ENCODE measurements at regions not wholly inside any gene's neighbourhood (a gene's known extent, or its start where the extent isn't known, plus 50 kb on each side); places are given as distances from the start of the nearest gene placed in this dataset.
A peak's percentile ranks its signal among the peaks of the same experiment; 100 is the strongest.
"Not testable (repeated sequence)": the region's sequence is repeated elsewhere in the genome, so short reads cannot be mapped to it uniquely, and the experiment has no call there.

- DNase-seq, result no peak
Measured at GRCh38 chr14:63147018-63147417, 57.2 kb upstream of the RHOJ start.

GRCh38 chr14:63134801-63135200 is 69.4 kb upstream of the RHOJ start:
- DNase-seq, result peak; percentile 0

GRCh38 chr14:63130531-63130930 is 73.7 kb upstream of the RHOJ start:
- DNase-seq, result no peak

GRCh38 chr14:63106487-63106886 is 61.2 kb upstream of the KCNH5 start:
- DNase-seq, result not testable (repeated sequence)

- no peak for DNase-seq
Measured at GRCh38 chr14:63100552-63100951, 55.3 kb upstream of the KCNH5 start.

- no peak for DNase-seq
Measured at GRCh38 chr14:63096186-63096585, 50.9 kb upstream of the KCNH5 start.
